H1 (cell line): ENCODE measurements at regions not wholly inside any gene's neighbourhood (a gene's known extent, or its start where the extent isn't known, plus 50 kb on each side); places are given as distances from the start of the nearest gene placed in this dataset.

Source experiments
- BACH1 ChIP-seq: IDR thresholded peaks from 2 replicates; pipeline ENCODE4 v1.6.1; 2012; ENCODE audit warnings: low read length, improper control_type of control experiment
- HDAC6 ChIP-seq: IDR thresholded peaks from one replicate; pipeline ENCODE4 v1.7.1; 2012; ENCODE audit warnings: low read depth, mild to moderate bottlenecking, inconsistent platforms, low read length, moderate library complexity
- KDM1A ChIP-seq: fragments of 200-600, 300-600 bp; sonication (generic); IDR thresholded peaks from 2 replicates; pipeline ENCODE4 v1.7.1; 2016; ENCODE audit warnings: mild to moderate bottlenecking, low read length, borderline replicate concordance
- POLR2A ChIP-seq, 2 experiments: IDR thresholded peaks; 1 replicate in 1 of 2; 2 replicates in 1 of 2; pipeline ENCODE4 v1.6.1; 2011; ENCODE audit warnings: low read depth in 2 of 2, low read length in 2 of 2, mild to moderate bottlenecking in 2 of 2; ENCODE audit errors: control extremely low read depth in 1 of 2
- RNF2 ChIP-seq: fragments of 200-900, 300-1000 bp; sonication (generic); IDR thresholded peaks from 2 replicates; pipeline ENCODE4 v1.7.1; 2016; ENCODE audit warnings: borderline replicate concordance, low read depth, mild to moderate bottlenecking, antibody characterized with exemption, low read length; ENCODE audit not compliant: poor library complexity, severe bottlenecking; ENCODE audit errors: missing control alignments
- TF ChIP-seq, protein P1 (sequence below): IDR thresholded peaks from 2 replicates; pipeline ENCODE4 v1.6.1; 2012; ENCODE audit warnings: inconsistent platforms

DNA sequence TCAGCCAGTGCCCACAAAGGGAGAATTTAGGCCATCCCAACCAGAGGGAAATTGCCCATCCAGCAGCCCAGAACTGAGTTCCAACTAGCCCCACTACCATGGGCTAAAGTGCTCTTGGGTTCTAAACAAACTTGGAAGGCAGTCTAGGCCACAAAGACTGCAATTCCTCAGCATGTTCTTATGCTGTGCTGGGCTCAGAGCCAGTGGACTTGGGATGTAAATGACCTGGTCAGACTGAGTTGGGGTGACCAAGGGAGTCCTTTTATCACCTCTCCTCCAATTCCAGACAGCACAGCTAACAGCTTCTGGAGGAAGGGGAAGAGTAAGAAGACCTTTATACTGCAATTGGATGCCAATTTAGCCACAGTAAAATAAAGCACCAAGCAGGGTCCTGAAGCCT, 607.2 kb upstream of the KCND2 start (continued):
- no peak for TF ChIP-seq KDM1A
- no peak for TF ChIP-seq RNF2
- TF ChIP-seq POLR2A (IDR thresholded peaks at IDR 0.05; ENCODE audit: control extremely low read depth in 1 of 2, low read depth in 2 of 2, low read length in 2 of 2): no peak
- TF ChIP-seq, protein P1, sequence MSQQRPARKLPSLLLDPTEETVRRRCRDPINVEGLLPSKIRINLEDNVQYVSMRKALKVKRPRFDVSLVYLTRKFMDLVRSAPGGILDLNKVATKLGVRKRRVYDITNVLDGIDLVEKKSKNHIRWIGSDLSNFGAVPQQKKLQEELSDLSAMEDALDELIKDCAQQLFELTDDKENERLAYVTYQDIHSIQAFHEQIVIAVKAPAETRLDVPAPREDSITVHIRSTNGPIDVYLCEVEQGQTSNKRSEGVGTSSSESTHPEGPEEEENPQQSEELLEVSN: no peak
- TF ChIP-seq HDAC6: no peak
- no peak for TF ChIP-seq BACH1
